HCT116 (cell line): ENCODE measurements at regions not wholly inside any gene's neighbourhood (a gene's known extent, or its start where the extent isn't known, plus 50 kb on each side); places are given as distances from the start of the nearest gene placed in this dataset.

ENCODE experiments used
- ATAC-seq: fragments of 200-7000 bp; cut with Tn5 transposase; 2 replicates; pipeline ENCODE4 v1.9.1; 2020; ENCODE audit warnings: mild to moderate bottlenecking, moderate library complexity
- BruUV-seq: library from RNA; stranded (reverse); fragments of 400-500 nt; replicated peaks from 2 replicates; lab custom pipeline; 2021; lab: Mats Ljungman, UMichigan
- CTCF ChIA-PET: fragments of 300-600 bp; sonication (Branson Sonifier 250); formaldehyde crosslinking; loops from one replicate; lab custom pipeline; 2021; ENCODE audit warnings: antibody characterized with exemption; lab: Charles Lee
- POLR2A ChIA-PET: fragments of 300-600, 350-600 bp; sonication (Branson Sonifier 250); formaldehyde crosslinking; loops from one replicate; lab custom pipeline; 2021; ENCODE audit warnings: antibody characterized with exemption; lab: Charles Lee
- RAD21 ChIA-PET, 2 experiments: fragments of 300-600 bp; sonication (Branson Sonifier 250); formaldehyde crosslinking; loops; one replicate each; lab custom pipeline; 2023; ENCODE audit warnings: low total read pairs in 2 of 2; ENCODE audit not compliant: uncharacterized antibody in 2 of 2, unreplicated experiment in 2 of 2, low non-redundant PET in 1 of 2; lab: Charles Lee
- DNase-seq: peaks from one replicate; pipeline ENCODE4 v3.0.0-alpha.2; 2010; ENCODE audit warnings: low read depth, low spot score
- H2AFZ ChIP-seq: fragments of 200-600 bp; shearing (Covaris generic), sonication (generic); 2 replicates; pipeline ENCODE4 v1.6.1; 2017; ENCODE audit warnings: low read depth, mixed run types, mixed read lengths, antibody characterized with exemption, low read length; ENCODE audit not compliant: poor library complexity, severe bottlenecking
- H3K27ac ChIP-seq: 2 replicates; pipeline ENCODE4 v1.5.1; 2012; ENCODE audit warnings: low read depth, low read length
- H3K27me3 ChIP-seq: fragments of 200-600 bp; sonication (generic); 2 replicates; pipeline ENCODE4 v1.6.1; 2016; ENCODE audit warnings: mixed run types, low read length, mixed read lengths; ENCODE audit not compliant: insufficient read depth
- H3K36me3 ChIP-seq, 2 experiments: fragments of 200-500 bp in 1 of 2; fragments of 200-600 bp in 1 of 2; sonication (Bioruptor generic) in 1 of 2; sonication (generic) in 1 of 2; 2 replicates each; pipeline versions ENCODE4 v1.5.1 to v1.6.1; 2014 to 2016; ENCODE audit warnings: low read length in 2 of 2, inconsistent platforms in 1 of 2, mixed read lengths in 1 of 2, mixed run types in 1 of 2; ENCODE audit not compliant: insufficient read depth in 2 of 2, control insufficient read depth in 1 of 2
- H3K4me1 ChIP-seq, 2 experiments: fragments of 200-600 bp in 1 of 2; sonication (generic) in 1 of 2; 2 replicates each; pipeline versions ENCODE4 v1.5.1 to v1.6.1; 2012 to 2017; ENCODE audit warnings: low read length in 2 of 2, inconsistent platforms in 1 of 2, mild to moderate bottlenecking in 1 of 2, mixed read lengths in 1 of 2, mixed run types in 1 of 2, moderate library complexity in 1 of 2; ENCODE audit not compliant: insufficient read depth in 2 of 2, control insufficient read depth in 1 of 2
- H3K4me2 ChIP-seq: fragments of 200-600 bp; sonication (generic); 2 replicates; pipeline ENCODE4 v1.6.1; 2017; ENCODE audit warnings: mixed run types, low read length, mixed read lengths
- H3K4me3 ChIP-seq, 2 experiments: fragments of 200-600 bp in 1 of 2; sonication (generic) in 1 of 2; replicated peaks in 1 of 2; 2 replicates each; pipeline ENCODE4 v1.5.1; 2011 to 2016; ENCODE audit warnings: low read length in 2 of 2, control low read depth in 1 of 2, low read depth in 1 of 2, mild to moderate bottlenecking in 1 of 2, mixed read lengths in 1 of 2, mixed run types in 1 of 2
- H3K79me2 ChIP-seq: fragments of 200-600 bp; sonication (generic); 2 replicates; pipeline ENCODE4 v1.6.1; 2017; ENCODE audit warnings: mild to moderate bottlenecking, mixed run types, low read length, moderate library complexity, mixed read lengths; ENCODE audit not compliant: insufficient read depth
- H3K9ac ChIP-seq: fragments of 200-600 bp; sonication (generic); 2 replicates; pipeline ENCODE4 v1.6.1; 2016; ENCODE audit warnings: low read length, mixed read lengths
- H3K9me2 ChIP-seq: fragments of 200-600 bp; sonication (generic), shearing (Covaris generic); 2 replicates; pipeline ENCODE4 v1.6.1; 2017; ENCODE audit warnings: mixed run types, mild to moderate bottlenecking, moderate library complexity; ENCODE audit not compliant: insufficient read depth
- H3K9me3 ChIP-seq, 2 experiments: fragments of 200-500 bp in 1 of 2; fragments of 200-600 bp in 1 of 2; sonication (Bioruptor generic) in 1 of 2; sonication (generic) in 1 of 2; 2 replicates each; pipeline ENCODE4 v1.6.1; 2014 to 2017; ENCODE audit warnings: low read length in 2 of 2, mixed read lengths in 2 of 2, inconsistent platforms in 1 of 2, low read depth in 1 of 2, mild to moderate bottlenecking in 1 of 2, mixed run types in 1 of 2, moderate library complexity in 1 of 2; ENCODE audit not compliant: control insufficient read depth in 1 of 2, insufficient read depth in 1 of 2
- H4K20me1 ChIP-seq: fragments of 200-600 bp; sonication (generic), shearing (Covaris generic); 2 replicates; pipeline ENCODE4 v1.6.1; 2017; ENCODE audit warnings: mixed run types, mild to moderate bottlenecking, moderate library complexity; ENCODE audit not compliant: insufficient read depth
- ATF3 ChIP-seq: IDR thresholded peaks from 2 replicates; pipeline ENCODE4 v1.6.1; 2012
- CBX3 ChIP-seq: IDR thresholded peaks from 2 replicates; pipeline ENCODE4 v1.6.1; 2012; ENCODE audit warnings: low read depth
- CEBPB ChIP-seq: IDR thresholded peaks from 2 replicates; pipeline ENCODE4 v1.6.1; 2012; ENCODE audit warnings: low read depth
- CTCF ChIP-seq, 3 experiments: fragments of 200-600 bp in 1 of 3; sonication (generic) in 1 of 3; IDR thresholded peaks in 2 of 3; conservative IDR thresholded peaks in 1 of 3; 2 replicates each; pipeline ENCODE4 v1.5.1; 2012 to 2017; ENCODE audit warnings: low read depth in 2 of 3, low read length in 2 of 3, antibody characterized with exemption in 1 of 3, borderline replicate concordance in 1 of 3, control low read depth in 1 of 3, mild to moderate bottlenecking in 1 of 3, mixed read lengths in 1 of 3, mixed run types in 1 of 3, moderate library complexity in 1 of 3; ENCODE audit not compliant: insufficient read depth in 1 of 3
- EGR1 ChIP-seq: IDR thresholded peaks from 2 replicates; pipeline ENCODE4 v1.6.1; 2012; ENCODE audit warnings: low read depth
- ELF1 ChIP-seq: IDR thresholded peaks from 2 replicates; pipeline ENCODE4 v1.6.1; 2012; ENCODE audit warnings: low read depth, borderline replicate concordance
- EZH2 ChIP-seq: fragments of 200-600 bp; sonication (generic); IDR thresholded peaks from 2 replicates; pipeline ENCODE4 v1.6.1; 2017; ENCODE audit warnings: antibody characterized with exemption, mixed run types
- EZH2phosphoT487 ChIP-seq: fragments of 200-600 bp; IDR thresholded peaks from 2 replicates; pipeline ENCODE4 v1.6.1; 2018; ENCODE audit warnings: antibody characterized with exemption, borderline replicate concordance
- FOSL1 ChIP-seq: IDR thresholded peaks from 2 replicates; pipeline ENCODE4 v1.6.1; 2012; ENCODE audit warnings: low read depth
- JUND ChIP-seq: IDR thresholded peaks from 2 replicates; pipeline ENCODE4 v1.6.1; 2012
- POLR2A ChIP-seq: IDR thresholded peaks from 2 replicates; pipeline ENCODE4 v1.7.0; 2011; ENCODE audit warnings: borderline replicate concordance; ENCODE audit not compliant: insufficient read depth, insufficient read length; ENCODE audit errors: extremely low read depth
- POLR2AphosphoS5 ChIP-seq: IDR thresholded peaks from 2 replicates; pipeline ENCODE4 v1.6.1; 2011; ENCODE audit warnings: mild to moderate bottlenecking, low read depth, low read length, moderate library complexity
- RAD21 ChIP-seq: IDR thresholded peaks from 2 replicates; pipeline ENCODE4 v1.6.1; 2012; ENCODE audit warnings: low read depth, mild to moderate bottlenecking
- REST ChIP-seq: IDR thresholded peaks from 2 replicates; pipeline ENCODE4 v1.6.1; 2012; ENCODE audit warnings: low read depth
- SIN3A ChIP-seq: IDR thresholded peaks from 2 replicates; pipeline ENCODE4 v1.6.1; 2012; ENCODE audit warnings: low read depth
- SP1 ChIP-seq: IDR thresholded peaks from 2 replicates; pipeline ENCODE4 v1.6.1; 2012; ENCODE audit warnings: low read depth
- TCF7L2 ChIP-seq: IDR thresholded peaks from 2 replicates; pipeline ENCODE4 v1.7.0; 2011; ENCODE audit warnings: borderline replicate concordance, inconsistent platforms; ENCODE audit not compliant: insufficient read depth, insufficient read length; ENCODE audit errors: extremely low read depth
- ZFX ChIP-seq: fragments of 450-650 bp; IDR thresholded peaks from 2 replicates; pipeline ENCODE4 v1.6.1; 2017
- ZNF274 ChIP-seq: fragments of 200-500 bp; sonication (Bioruptor generic); IDR thresholded peaks from 2 replicates; pipeline ENCODE4 v1.6.1; 2014; ENCODE audit warnings: mild to moderate bottlenecking, low read depth, low read length, inconsistent platforms
- intact Hi-C: fragments of 100-400 bp; cut with micrococcal nuclease; formaldehyde crosslinking; loops from 2 replicates; pipeline ENCODE4 v1.10.0; 2022
- TF ChIP-seq, protein P1 (sequence below): IDR thresholded peaks from 2 replicates; pipeline ENCODE4 v1.6.1; 2012

GRCh38 chr9:106503759-106504158 lies 359.2 kb upstream of the ZNF462 start:
- Histone ChIP-seq H3K9me2 (no peaks in the 10 kb centered on the region), H3K9me3 (no peaks in the 10 kb centered on the region), H2AFZ (no peak overlapping the region), H3K4me2 (no peak overlapping the region), H3K36me3 (no peaks in the 10 kb centered on the region), H4K20me1 (no peaks in the 10 kb centered on the region), H3K79me2 (no peaks in the 10 kb centered on the region), H3K9ac (no peak overlapping the region), H3K4me1 (no peaks in the 10 kb centered on the region), H3K4me3 (no peak overlapping the region), H3K27ac (no peak overlapping the region), H3K27me3 (no peaks in the 10 kb centered on the region)
- ATAC-seq (no peak), DNase-seq (no peak)
- intact Hi-C loops, result no loop called here
- BruUV-seq, result no TSS peak
- POLR2A ChIA-PET, result no interaction called here
- RAD21 ChIA-PET, result no interaction called here
- CTCF ChIA-PET, result no interaction called here
- TF ChIP-seq ZNF274 (no peak), JUND (no peak), SIN3A (no peak), POLR2AphosphoS5 (no peak), RAD21 (no peak), POLR2A (no peak), CTCF (IDR thresholded peaks at IDR 0.05 in 2 of 3, conservative IDR thresholded peaks at IDR 0.05 in 1 of 3; ENCODE audit: borderline replicate concordance in 1 of 3, insufficient read depth in 1 of 3, low read depth in 2 of 3, low read length in 2 of 3) (no peak), ATF3 (no peak), CBX3 (no peak), REST (no peak), EZH2phosphoT487 (no peak), FOSL1 (no peak), EGR1 (no peak), TCF7L2 (no peak), CEBPB (no peak), ELF1 (no peak), SP1 (no peak), EZH2 (no peak), ZFX (no peak)
- TF ChIP-seq, protein P1, sequence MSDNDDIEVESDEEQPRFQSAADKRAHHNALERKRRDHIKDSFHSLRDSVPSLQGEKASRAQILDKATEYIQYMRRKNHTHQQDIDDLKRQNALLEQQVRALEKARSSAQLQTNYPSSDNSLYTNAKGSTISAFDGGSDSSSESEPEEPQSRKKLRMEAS, result no peak
